ENCODE measurements at regions not wholly inside any gene's neighbourhood (a gene's known extent, or its start where the extent isn't known, plus 50 kb on each side); places are given as distances from the start of the nearest gene placed in this dataset.

GRCh38 chr5:53777864-53778618, 217.6 kb downstream of the NDUFS4 start:
- Histone ChIP-seq H3K4me3 (replicated peaks; ENCODE audit: low read depth, low read length) (no peak overlapping the region), H3K36me3 (ENCODE audit: control insufficient read depth, insufficient read depth, low read length) (no peaks in the 10 kb centered on the region), H3K27me3 (replicated peaks; ENCODE audit: control insufficient read depth, insufficient read depth, low read length) (no peaks in the 10 kb centered on the region; the same call in 1 of the 2 replicates)
- TF ChIP-seq CTCF (IDR thresholded peaks at IDR 0.05; ENCODE audit: insufficient read depth, low read length, poor library complexity, severe bottlenecking) = no peak
- DNase-seq (ENCODE audit: extremely low read depth, insufficient read length) = no peak

- no peak for DNase-seq (ENCODE audit: extremely low read depth, insufficient read length)
- Histone ChIP-seq H3K27me3 (replicated peaks; ENCODE audit: control insufficient read depth, insufficient read depth, low read length) (no peaks in the 10 kb centered on the region; the same call in 1 of the 2 replicates), H3K36me3 (ENCODE audit: control insufficient read depth, insufficient read depth, low read length) (no peaks in the 10 kb centered on the region), H3K4me3 (replicated peaks; ENCODE audit: low read depth, low read length) (no peak overlapping the region)
- TF ChIP-seq CTCF (IDR thresholded peaks at IDR 0.05; ENCODE audit: insufficient read depth, low read length, poor library complexity, severe bottlenecking) = no peak
Measured at GRCh38 chr5:53779541-53779981, 219.1 kb downstream of the NDUFS4 start.

GRCh38 chr5:53782620-53783019, 222.2 kb downstream of the NDUFS4 start:
- TF ChIP-seq CTCF (IDR thresholded peaks at IDR 0.05; ENCODE audit: insufficient read depth, low read length, poor library complexity, severe bottlenecking) = no peak
- DNase-seq (ENCODE audit: extremely low read depth, insufficient read length) = no peak
- Histone ChIP-seq H3K4me3 (replicated peaks; ENCODE audit: low read depth, low read length) (no peak overlapping the region), H3K27me3 (replicated peaks; ENCODE audit: control insufficient read depth, insufficient read depth, low read length) (no peaks in the 10 kb centered on the region; the same call in 1 of the 2 replicates), H3K36me3 (ENCODE audit: control insufficient read depth, insufficient read depth, low read length) (no peaks in the 10 kb centered on the region)

- no peaks in the 10 kb centered on the region; the same call in 1 of the 2 replicates for H3K27me3 ChIP-seq (replicated peaks; ENCODE audit: control insufficient read depth, insufficient read depth, low read length)
- no peak overlapping the region for H3K4me3 ChIP-seq (replicated peaks; ENCODE audit: low read depth, low read length)
- H3K36me3 ChIP-seq (ENCODE audit: control insufficient read depth, insufficient read depth, low read length) = no peaks in the 10 kb centered on the region
- no peak for TF ChIP-seq CTCF (IDR thresholded peaks at IDR 0.05; ENCODE audit: insufficient read depth, low read length, poor library complexity, severe bottlenecking)
- no peak for DNase-seq (ENCODE audit: extremely low read depth, insufficient read length)
Measured at GRCh38 chr5:53783624-53784228, 223.3 kb downstream of the NDUFS4 start.

GRCh38 chr5:53784596-53784995, 224.2 kb downstream of the NDUFS4 start:
- no peaks in the 10 kb centered on the region; the same call in 1 of the 2 replicates for H3K27me3 ChIP-seq (replicated peaks; ENCODE audit: control insufficient read depth, insufficient read depth, low read length)
- DNase-seq (ENCODE audit: extremely low read depth, insufficient read length) = no peak
- TF ChIP-seq CTCF (IDR thresholded peaks at IDR 0.05; ENCODE audit: insufficient read depth, low read length, poor library complexity, severe bottlenecking) = no peak
- no peak overlapping the region for H3K4me3 ChIP-seq (replicated peaks; ENCODE audit: low read depth, low read length)
- H3K36me3 ChIP-seq (ENCODE audit: control insufficient read depth, insufficient read depth, low read length) = no peaks in the 10 kb centered on the region
